Skeletal muscle cell (primary cell): ENCODE measurements at regions not wholly inside any gene's neighbourhood (a gene's known extent, or its start where the extent isn't known, plus 50 kb on each side); places are given as distances from the start of the nearest gene placed in this dataset.

Experiments
- DNase-seq: peaks from one replicate; pipeline ENCODE4 v3.0.0-alpha.2; 2010; ENCODE audit warnings: low read depth
- H3K4me3 ChIP-seq: 2 replicates; pipeline ENCODE4 v1.5.1; 2011; ENCODE audit warnings: low read depth, mild to moderate bottlenecking, control low read depth, low read length, moderate library complexity

DNA sequence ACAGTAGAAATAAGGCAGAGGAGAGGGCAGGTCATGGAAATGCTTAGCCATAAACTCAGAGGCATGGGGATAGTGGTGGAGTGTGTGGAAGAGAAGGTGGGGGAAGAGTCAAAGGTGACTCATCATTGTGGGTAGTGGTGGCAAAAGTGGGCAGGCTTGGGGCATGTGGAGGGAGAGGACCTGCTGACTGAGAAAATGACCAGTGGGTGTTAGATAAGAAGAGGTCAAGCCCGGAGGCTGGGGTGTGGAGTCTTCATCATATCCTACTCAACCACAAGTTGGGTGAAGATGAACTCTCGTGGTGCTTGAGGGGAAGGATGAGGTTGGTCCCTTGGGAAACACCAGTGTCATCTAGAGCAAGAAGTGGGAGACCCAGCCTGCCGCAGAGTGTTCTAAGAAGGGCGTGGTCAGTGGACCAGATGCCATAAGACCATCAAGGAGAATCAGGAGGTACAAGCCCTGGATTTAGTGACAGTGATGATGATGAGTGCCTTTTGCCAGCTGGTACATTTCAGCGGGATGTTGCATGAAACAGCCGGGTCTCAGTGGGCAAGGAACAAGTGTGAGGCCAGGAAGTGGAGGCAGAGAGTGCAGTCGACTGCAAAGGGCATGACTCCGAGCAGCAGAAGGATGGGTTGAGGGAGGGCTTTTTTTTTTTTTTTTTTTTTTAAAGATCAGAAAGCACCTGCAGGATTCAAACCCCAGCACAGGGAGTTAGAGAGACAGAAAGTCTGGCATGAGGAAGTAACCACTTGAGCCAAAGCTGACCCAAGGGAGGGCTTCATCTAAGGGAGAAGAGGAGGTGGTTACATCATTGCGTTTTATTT, 122.6 kb upstream of the SPRED2 start:
- no peak overlapping the region for H3K4me3 ChIP-seq
- DNase-seq = no peak

GRCh38 chr2:65553504-65554074, 121.2 kb upstream of the SPRED2 start:
- H3K4me3 ChIP-seq = no peak overlapping the region
- DNase-seq = no peak

DNA sequence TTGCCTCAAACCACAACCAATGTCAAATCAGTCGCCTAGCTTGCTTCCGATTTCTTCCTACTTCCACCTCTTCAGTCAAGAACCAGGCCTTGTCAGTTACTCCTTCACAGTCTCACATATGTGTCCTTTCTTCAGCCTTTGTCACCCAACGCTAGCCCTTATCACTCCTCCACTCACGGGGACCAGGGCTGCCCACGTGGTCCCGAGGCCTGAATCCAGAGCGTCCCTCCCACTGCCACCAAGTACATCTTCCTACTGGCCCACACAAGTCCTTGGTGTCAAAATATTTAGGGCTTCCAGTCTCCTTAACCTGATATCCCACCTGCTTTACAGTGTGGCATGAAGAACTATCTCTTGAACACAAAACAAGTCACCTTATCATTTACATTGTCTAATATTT, 119.1 kb upstream of the SPRED2 start:
- H3K4me3 ChIP-seq = no peak overlapping the region
- no peak for DNase-seq

- no peak for DNase-seq
- no peak overlapping the region for H3K4me3 ChIP-seq
These were observed 117.8 kb upstream of the SPRED2 start for GRCh38 chr2:65550246-65550645.

DNA sequence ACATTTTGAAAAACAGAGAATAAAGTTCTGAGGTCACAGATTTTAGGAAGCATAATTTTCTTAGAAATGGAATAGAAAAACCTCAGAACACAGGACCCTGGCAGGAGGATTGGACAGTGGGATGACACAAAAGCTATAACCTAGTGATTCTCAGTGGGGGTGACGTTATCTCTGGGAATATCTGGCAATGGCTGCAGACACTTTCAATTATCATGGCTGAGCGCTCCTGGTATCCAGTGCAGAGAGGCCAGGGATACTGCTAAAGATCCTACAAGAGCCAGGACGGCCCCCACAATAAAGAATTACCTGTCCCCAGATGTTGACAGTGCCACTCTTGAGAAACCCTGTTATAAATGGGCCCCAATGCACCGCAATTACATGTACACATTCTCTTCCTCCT, 117.2 kb upstream of the SPRED2 start:
- DNase-seq = no peak
- H3K4me3 ChIP-seq = no peak overlapping the region

GRCh38 chr2:65549257-65549627, 116.8 kb upstream of the SPRED2 start:
- no peak for DNase-seq
- H3K4me3 ChIP-seq = no peak overlapping the region

DNA sequence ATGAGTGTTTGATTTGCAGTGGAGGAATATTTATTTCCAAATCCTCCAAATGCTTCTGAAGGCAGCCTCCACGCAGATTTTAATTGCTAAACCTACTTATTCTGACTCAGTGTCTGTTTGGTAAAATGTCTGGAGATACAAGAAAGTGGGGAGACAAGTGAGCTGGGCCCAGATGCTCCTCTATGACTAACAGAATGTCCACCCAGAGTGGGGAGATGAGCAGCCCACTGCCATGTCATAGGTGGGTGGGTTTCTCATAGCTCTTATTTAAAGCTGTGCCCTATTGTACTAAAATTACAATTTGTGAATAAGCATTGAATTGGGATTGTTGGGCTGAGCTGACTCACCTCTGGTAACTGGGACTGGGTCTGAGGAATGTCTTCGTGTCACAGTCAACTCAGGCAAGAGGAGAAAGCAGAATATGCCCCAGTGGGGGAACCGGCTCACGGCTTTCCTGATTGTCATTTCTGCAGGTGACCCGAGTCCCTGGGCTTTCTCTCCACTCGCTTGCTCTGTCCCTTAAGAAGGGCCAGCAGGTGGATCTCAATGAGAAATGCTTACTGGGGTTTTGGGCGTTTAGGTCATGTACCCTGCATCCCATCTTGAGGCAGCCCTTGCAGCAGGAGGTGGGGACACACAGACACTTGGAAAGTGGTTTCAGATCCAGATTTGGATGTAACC, 116.3 kb upstream of the SPRED2 start:
- H3K4me3 ChIP-seq = no peak overlapping the region
- DNase-seq = no peak

GRCh38 chr2:65548064-65548463, 115.7 kb upstream of the SPRED2 start:
- no peak for DNase-seq
- H3K4me3 ChIP-seq = no peak overlapping the region

DNA sequence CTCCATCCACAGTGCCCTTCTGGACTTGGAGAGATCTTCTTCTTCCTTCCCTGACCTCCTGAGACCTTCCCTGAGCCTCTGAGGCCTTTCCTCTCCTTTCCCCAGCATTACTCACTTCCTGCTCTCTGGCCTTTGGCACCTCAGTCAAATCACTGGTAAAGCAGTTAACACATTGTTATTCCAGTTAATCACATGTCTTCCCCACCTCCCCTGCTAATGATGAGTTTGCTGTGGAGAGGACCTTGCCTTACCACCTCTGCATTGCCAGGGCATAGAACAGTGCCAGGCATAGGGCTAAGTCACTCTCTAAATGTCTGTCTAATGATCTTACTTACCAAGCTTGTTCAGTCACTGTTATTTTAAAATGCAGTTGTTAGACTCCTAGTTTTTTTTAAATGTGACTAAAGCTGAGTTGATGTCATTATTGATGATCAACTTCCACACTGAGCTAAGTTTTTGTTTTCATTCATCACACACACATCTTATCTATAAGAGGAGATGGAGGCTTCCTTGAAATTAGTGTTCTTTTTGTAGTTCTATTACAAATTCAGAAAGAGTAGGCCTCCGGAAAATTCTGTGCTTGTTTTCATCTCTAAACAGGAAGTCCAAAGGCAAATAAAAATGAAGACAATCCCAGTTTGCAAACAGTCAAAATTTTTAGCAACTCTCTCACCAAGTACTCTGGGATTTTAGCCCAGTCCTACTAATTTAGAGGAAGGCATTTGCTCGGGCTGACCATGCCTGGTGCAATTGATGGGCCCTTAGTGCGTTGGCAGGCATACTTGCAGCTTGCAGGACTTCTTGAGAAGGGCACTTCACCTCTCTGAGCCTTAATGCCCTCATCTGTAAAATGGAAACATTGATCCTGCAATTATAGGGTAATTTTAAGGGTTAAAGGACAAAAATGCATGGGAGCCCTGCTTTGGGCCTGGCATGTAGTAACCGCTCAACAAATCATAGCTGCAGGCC, 113.7 kb upstream of the SPRED2 start:
- no peak for DNase-seq
- no peak overlapping the region for H3K4me3 ChIP-seq

GRCh38 chr2:65541773-65542172, 109.4 kb upstream of the SPRED2 start:
- no peak for DNase-seq

DNA sequence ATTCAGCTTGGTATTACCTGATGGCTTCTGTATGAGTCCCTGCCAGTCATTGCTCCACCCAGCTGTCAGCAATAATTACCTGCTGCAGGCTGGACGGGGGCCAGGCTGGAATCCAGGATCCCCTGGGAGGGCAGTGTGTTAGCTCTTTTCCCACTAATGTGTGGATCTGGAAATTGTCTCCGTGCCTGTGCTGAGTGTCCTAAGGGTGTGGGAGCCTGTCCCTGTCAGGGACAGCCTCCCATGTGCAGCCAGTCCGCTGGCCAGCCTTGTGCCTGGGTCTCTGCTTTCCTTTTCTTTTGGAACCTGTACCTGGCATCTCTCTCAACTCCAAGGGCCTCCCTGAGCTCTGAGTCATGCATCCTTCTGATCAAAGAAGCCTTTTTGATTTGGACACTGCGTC, 107.2 kb upstream of the SPRED2 start:
- no peak overlapping the region for H3K4me3 ChIP-seq
- no peak for DNase-seq

More at GRCh38 chr2:65541773-65542172, 109.4 kb upstream of the SPRED2 start:
- H3K4me3 ChIP-seq = no peak overlapping the region

- DNase-seq = peak; percentile 41
- no peak overlapping the region for H3K4me3 ChIP-seq
These were observed 105.4 kb upstream of the SPRED2 start for GRCh38 chr2:65537651-65538385.

DNA sequence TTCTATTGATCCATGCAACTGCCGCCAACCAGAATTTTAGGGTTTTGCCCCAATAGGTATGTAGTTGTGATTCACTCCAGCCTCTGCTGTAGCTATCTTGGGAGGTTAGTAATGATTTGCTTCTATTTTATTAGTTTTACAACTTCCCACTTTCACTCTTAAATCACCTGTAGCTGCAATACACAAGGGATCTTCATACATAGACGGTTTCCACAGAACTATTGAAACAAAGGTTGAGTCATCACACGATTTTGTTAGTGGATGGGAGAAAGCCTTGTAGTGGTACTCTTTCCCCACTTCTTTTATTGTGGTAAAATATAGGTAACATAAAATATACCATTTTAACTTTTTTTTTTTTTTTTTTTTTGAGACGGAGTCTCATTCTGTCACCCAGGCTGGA, 104.2 kb upstream of the SPRED2 start:
- no peak overlapping the region for H3K4me3 ChIP-seq
- no peak for DNase-seq

- no peak overlapping the region for H3K4me3 ChIP-seq
- no peak for DNase-seq
These were observed 100.5 kb upstream of the SPRED2 start for GRCh38 chr2:65532937-65533336.

- no peak for DNase-seq
- H3K4me3 ChIP-seq = no peak overlapping the region
These were observed 99.9 kb upstream of the SPRED2 start for GRCh38 chr2:65532326-65532725.

DNA sequence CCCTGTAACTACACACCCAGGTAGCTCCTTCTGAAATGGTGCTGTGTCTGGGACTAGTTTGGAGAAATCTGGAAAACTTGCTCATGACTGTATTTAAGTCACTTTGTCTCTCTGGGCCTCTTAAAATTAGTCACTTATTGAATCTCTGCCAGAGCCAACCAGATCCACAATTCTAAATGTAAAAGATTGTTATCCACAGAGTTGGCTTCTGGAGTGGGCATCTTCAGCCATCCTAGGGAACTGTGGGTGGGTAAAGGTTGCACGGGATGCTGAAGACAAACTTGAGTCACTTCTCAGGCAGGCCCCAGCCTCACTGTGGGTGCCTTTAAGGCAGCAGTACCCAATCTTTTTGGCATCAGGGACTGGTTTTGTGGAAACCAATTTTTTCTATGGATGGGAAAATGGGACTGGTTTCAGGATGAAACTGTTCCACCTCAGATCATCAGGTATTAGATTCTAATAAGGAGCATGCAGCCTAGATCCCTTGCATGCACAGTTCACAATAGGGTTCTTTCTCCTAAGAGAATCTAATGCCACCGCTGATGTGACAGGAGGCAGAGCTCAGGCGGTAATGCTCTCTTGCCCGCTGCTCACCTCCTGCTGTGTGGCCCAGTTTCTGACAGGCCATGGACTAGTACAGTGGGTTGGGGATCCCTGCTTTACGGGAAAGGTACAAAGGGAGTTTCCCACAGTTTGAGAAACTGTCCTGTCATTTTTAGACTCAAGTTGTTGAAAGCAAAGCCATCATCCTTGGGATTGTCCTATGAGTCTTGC, 98.3 kb upstream of the SPRED2 start:
- no peak for DNase-seq
- H3K4me3 ChIP-seq = no peak overlapping the region

DNA sequence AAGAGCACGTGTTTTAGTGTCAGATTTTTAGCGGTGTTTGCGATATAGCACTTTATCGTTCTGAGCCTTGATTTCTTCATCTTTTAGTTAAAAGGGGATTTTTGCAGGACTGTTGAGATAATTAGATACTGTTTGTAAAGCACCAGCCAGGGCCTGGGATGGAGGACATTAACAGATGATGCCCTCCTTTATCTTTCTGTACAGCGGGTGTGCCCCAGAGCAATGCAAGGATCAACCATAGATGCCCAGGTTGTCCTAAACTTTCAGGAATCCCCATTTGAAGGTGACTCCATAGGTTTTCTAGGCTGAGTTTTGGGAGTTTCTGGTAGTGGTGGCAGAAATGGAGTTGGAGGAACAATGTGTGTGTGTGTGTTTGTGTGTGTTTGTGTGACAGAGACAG, 97.0 kb upstream of the SPRED2 start:
- H3K4me3 ChIP-seq = no peak overlapping the region

DNA sequence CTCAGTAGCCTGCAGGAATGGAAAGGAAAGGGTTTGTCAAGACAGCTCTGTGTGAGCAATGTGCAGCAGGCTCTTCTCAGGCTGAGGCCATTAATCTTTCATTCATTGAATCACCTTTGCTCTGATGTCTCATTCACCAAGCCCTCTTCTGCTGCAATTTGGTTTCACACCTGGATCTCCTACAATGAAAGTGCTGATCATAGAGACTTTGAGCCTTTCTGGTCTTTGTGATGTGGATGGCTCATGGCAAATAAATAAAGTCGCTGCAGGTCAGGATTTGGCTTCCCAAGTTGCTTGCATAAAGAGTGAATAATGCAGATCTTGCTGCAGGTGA, 95.8 kb upstream of the SPRED2 start:
- DNase-seq = no peak
- no peak overlapping the region for H3K4me3 ChIP-seq

More for the DNA sequence above, 97.0 kb upstream of the SPRED2 start:
- DNase-seq = no peak
